ENCODE measurements at regions not wholly inside any gene's neighbourhood (a gene's known extent, or its start where the extent isn't known, plus 50 kb on each side); places are given as distances from the start of the nearest gene placed in this dataset.

DNA sequence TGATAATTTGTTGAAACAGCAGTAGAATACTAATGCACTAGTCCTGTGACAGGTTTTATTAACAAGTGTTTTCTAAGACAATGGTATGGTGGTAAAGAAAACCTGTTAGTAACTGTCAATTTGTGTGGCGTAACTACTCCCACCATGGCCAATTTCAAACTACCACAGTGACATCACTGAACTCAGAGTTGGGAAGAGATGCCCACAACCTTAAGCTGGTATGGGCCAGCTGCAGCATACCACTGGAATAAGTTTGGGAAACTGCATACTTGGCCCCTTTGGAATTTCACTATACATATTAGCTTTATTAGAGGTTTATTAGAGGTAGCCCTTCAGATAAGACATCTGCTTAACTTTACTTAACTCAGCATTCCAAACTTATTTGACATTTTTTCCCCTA lies 419.4 kb downstream of the NDFIP2 start:
- H3K4me2 ChIP-seq (ENCODE audit: low read length) = no peak overlapping the region
- TF ChIP-seq RAD21 (IDR thresholded peaks at IDR 0.05; ENCODE audit: low read depth) (no peak), CBX3 (IDR thresholded peaks at IDR 0.05; ENCODE audit: low read depth) (no peak), ZFX (IDR thresholded peaks at IDR 0.05) (no peak), SIN3A (IDR thresholded peaks at IDR 0.05; ENCODE audit: low read depth) (no peak)
- intact Hi-C loops (cut with micrococcal nuclease) = no loop called here
- no peaks in the 10 kb centered on the region; a peak in 1 of 4 replicates for H3K9me3 ChIP-seq (ENCODE audit: control insufficient read depth in 1 of 2, insufficient read depth in 1 of 2, low read depth in 1 of 2, low read length in 2 of 2)
- POLR2A ChIA-PET = no interaction called here
- no TSS peak for BruUV-seq (replicated peaks)
- DNase-seq (ENCODE audit: low read depth, low spot score) (no peak), ATAC-seq (no peak)
- H3K27ac ChIP-seq (ENCODE audit: low read depth, low read length) = no peak overlapping the region
- no peak overlapping the region for H2AFZ ChIP-seq (ENCODE audit: low read depth, low read length, poor library complexity, severe bottlenecking)
- H3K79me2 ChIP-seq (ENCODE audit: insufficient read depth, low read length) = no peaks in the 10 kb centered on the region
- no peaks in the 10 kb centered on the region for H4K20me1 ChIP-seq (ENCODE audit: insufficient read depth)
- CTCF ChIA-PET = no interaction called here
- H3K36me3 ChIP-seq (ENCODE audit: control insufficient read depth in 1 of 2, insufficient read depth in 2 of 2, low read length in 2 of 2) = no peaks in the 10 kb centered on the region
- RAD21 ChIA-PET (ENCODE audit: low non-redundant PET in 1 of 2, low total read pairs in 2 of 2, uncharacterized antibody in 2 of 2, unreplicated experiment in 2 of 2) = no interaction called here
- no peak overlapping the region for H3K4me3 ChIP-seq (replicated peaks in 1 of 2; ENCODE audit: low read depth in 1 of 2, low read length in 2 of 2)
- H3K9ac ChIP-seq (ENCODE audit: low read length) = no peak overlapping the region
- no peaks in the 10 kb centered on the region for H3K27me3 ChIP-seq (ENCODE audit: insufficient read depth, low read length)
- no peaks in the 10 kb centered on the region for H3K4me1 ChIP-seq (ENCODE audit: control insufficient read depth in 1 of 2, insufficient read depth in 2 of 2, low read length in 2 of 2)
- no peaks in the 10 kb centered on the region for H3K9me2 ChIP-seq (ENCODE audit: insufficient read depth)

DNA sequence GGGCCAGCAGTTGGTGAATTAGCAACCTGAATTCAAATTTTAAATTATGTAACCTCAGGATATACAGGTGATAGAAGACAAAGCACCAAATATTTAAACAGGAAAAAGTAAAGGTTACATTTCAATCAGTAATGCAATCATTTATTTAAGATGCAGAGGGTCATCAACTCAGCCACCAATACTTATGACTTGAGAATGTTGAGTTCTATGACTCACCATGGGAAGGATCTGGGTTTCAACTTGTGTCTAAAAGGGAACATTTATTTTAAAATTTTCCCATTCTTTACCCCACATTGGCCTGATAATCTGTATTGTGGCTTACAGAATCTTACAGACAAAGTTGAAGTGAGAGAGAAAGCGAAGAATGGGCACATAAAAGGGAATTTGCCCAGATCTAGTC lies 418.0 kb downstream of the NDFIP2 start:
- ATAC-seq = no peak
- intact Hi-C loops (cut with micrococcal nuclease) = no loop called here
- RAD21 ChIA-PET (ENCODE audit: low non-redundant PET in 1 of 2, low total read pairs in 2 of 2, uncharacterized antibody in 2 of 2, unreplicated experiment in 2 of 2) = no interaction called here
- Histone ChIP-seq H3K27me3 (ENCODE audit: insufficient read depth, low read length) (no peaks in the 10 kb centered on the region), H3K4me2 (ENCODE audit: low read length) (no peak overlapping the region), H3K4me3 (replicated peaks in 1 of 2; ENCODE audit: low read depth in 1 of 2, low read length in 2 of 2) (no peak overlapping the region), H3K36me3 (ENCODE audit: control insufficient read depth in 1 of 2, insufficient read depth in 2 of 2, low read length in 2 of 2) (no peaks in the 10 kb centered on the region), H4K20me1 (ENCODE audit: insufficient read depth) (no peaks in the 10 kb centered on the region), H3K79me2 (ENCODE audit: insufficient read depth, low read length) (no peaks in the 10 kb centered on the region), H3K4me1 (ENCODE audit: control insufficient read depth in 1 of 2, insufficient read depth in 2 of 2, low read length in 2 of 2) (no peaks in the 10 kb centered on the region), H3K9me3 (ENCODE audit: control insufficient read depth in 1 of 2, insufficient read depth in 1 of 2, low read depth in 1 of 2, low read length in 2 of 2) (no peaks in the 10 kb centered on the region; a peak in 1 of 4 replicates), H2AFZ (ENCODE audit: low read depth, low read length, poor library complexity, severe bottlenecking) (no peak overlapping the region), H3K27ac (ENCODE audit: low read depth, low read length) (no peak overlapping the region), H3K9me2 (ENCODE audit: insufficient read depth) (no peaks in the 10 kb centered on the region), H3K9ac (ENCODE audit: low read length) (no peak overlapping the region)
- CTCF ChIA-PET = no interaction called here
- BruUV-seq (replicated peaks) = no TSS peak
- POLR2A ChIA-PET = no interaction called here
- DNase-seq (ENCODE audit: low read depth, low spot score) = no peak
- TF ChIP-seq SIN3A (IDR thresholded peaks at IDR 0.05; ENCODE audit: low read depth) = no peak
- TF ChIP-seq, protein P1, sequence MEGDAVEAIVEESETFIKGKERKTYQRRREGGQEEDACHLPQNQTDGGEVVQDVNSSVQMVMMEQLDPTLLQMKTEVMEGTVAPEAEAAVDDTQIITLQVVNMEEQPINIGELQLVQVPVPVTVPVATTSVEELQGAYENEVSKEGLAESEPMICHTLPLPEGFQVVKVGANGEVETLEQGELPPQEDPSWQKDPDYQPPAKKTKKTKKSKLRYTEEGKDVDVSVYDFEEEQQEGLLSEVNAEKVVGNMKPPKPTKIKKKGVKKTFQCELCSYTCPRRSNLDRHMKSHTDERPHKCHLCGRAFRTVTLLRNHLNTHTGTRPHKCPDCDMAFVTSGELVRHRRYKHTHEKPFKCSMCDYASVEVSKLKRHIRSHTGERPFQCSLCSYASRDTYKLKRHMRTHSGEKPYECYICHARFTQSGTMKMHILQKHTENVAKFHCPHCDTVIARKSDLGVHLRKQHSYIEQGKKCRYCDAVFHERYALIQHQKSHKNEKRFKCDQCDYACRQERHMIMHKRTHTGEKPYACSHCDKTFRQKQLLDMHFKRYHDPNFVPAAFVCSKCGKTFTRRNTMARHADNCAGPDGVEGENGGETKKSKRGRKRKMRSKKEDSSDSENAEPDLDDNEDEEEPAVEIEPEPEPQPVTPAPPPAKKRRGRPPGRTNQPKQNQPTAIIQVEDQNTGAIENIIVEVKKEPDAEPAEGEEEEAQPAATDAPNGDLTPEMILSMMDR (IDR thresholded peaks at IDR 0.05 in 2 of 3, conservative IDR thresholded peaks at IDR 0.05 in 1 of 3; ENCODE audit: borderline replicate concordance in 1 of 3, insufficient read depth in 1 of 3, low read depth in 2 of 3, low read length in 2 of 3) = no peak
- no peak for TF ChIP-seq POLR2A (IDR thresholded peaks at IDR 0.05; ENCODE audit: borderline replicate concordance, extremely low read depth, insufficient read depth, insufficient read length)
- no peak for TF ChIP-seq SP1 (IDR thresholded peaks at IDR 0.05; ENCODE audit: low read depth)
- no peak for TF ChIP-seq ZNF274 (IDR thresholded peaks at IDR 0.05; ENCODE audit: low read depth, low read length)
- no peak for TF ChIP-seq FOSL1 (IDR thresholded peaks at IDR 0.05; ENCODE audit: low read depth)
- TF ChIP-seq, protein P2, sequence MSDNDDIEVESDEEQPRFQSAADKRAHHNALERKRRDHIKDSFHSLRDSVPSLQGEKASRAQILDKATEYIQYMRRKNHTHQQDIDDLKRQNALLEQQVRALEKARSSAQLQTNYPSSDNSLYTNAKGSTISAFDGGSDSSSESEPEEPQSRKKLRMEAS (IDR thresholded peaks at IDR 0.05) = no peak
- TF ChIP-seq EZH2phosphoT487 (IDR thresholded peaks at IDR 0.05; ENCODE audit: borderline replicate concordance) = no peak
- TF ChIP-seq CBX3 (IDR thresholded peaks at IDR 0.05; ENCODE audit: low read depth) = no peak
- no peak for TF ChIP-seq RAD21 (IDR thresholded peaks at IDR 0.05; ENCODE audit: low read depth)
- no peak for TF ChIP-seq JUND (IDR thresholded peaks at IDR 0.05)
- TF ChIP-seq ZFX (IDR thresholded peaks at IDR 0.05) = no peak
- no peak for TF ChIP-seq SRF (IDR thresholded peaks at IDR 0.05; ENCODE audit: low read depth)
- no peak for TF ChIP-seq EGR1 (IDR thresholded peaks at IDR 0.05; ENCODE audit: low read depth)
- no peak for TF ChIP-seq YY1 (IDR thresholded peaks at IDR 0.05; ENCODE audit: extremely low read depth, insufficient replicate concordance, low read depth, low read length)
- TF ChIP-seq, protein P3, sequence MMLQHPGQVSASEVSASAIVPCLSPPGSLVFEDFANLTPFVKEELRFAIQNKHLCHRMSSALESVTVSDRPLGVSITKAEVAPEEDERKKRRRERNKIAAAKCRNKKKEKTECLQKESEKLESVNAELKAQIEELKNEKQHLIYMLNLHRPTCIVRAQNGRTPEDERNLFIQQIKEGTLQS (IDR thresholded peaks at IDR 0.05) = no peak
- no peak for TF ChIP-seq EZH2 (IDR thresholded peaks at IDR 0.05)
